ENCODE measurements at regions not wholly inside any gene's neighbourhood (a gene's known extent, or its start where the extent isn't known, plus 50 kb on each side); places are given as distances from the start of the nearest gene placed in this dataset.

GRCh38 chr11:92810423-92811064, 158.9 kb upstream of the MTNR1B start:
- Histone ChIP-seq H3K79me2 (ENCODE audit: insufficient read depth, low read depth) (no peaks in the 10 kb centered on the region), H3K4me3 (IDR thresholded peaks at IDR 0.05; ENCODE audit: insufficient read depth, low read depth, low read length) (no peak overlapping the region), H3K4me1 (ENCODE audit: low read depth, poor library complexity, severe bottlenecking) (no peaks in the 10 kb centered on the region), H2AFZ (ENCODE audit: low read depth) (no peak overlapping the region), H3K4me2 (no peak overlapping the region), H3K27me3 (ENCODE audit: insufficient read depth, low read depth) (no peaks in the 10 kb centered on the region), H3K9ac (no peak overlapping the region), H3K36me3 (ENCODE audit: insufficient read depth) (no peaks in the 10 kb centered on the region), H3K27ac (no peak overlapping the region), H4K20me1 (ENCODE audit: insufficient read depth) (no peaks in the 10 kb centered on the region)
- TF ChIP-seq CTCF (conservative IDR thresholded peaks at IDR 0.05; ENCODE audit: low read depth, low read length): no peak

- H3K27ac ChIP-seq: no peak overlapping the region
- H3K27me3 ChIP-seq (ENCODE audit: insufficient read depth, low read depth): no peaks in the 10 kb centered on the region
- no peaks in the 10 kb centered on the region for H4K20me1 ChIP-seq (ENCODE audit: insufficient read depth)
- no peaks in the 10 kb centered on the region for H3K36me3 ChIP-seq (ENCODE audit: insufficient read depth)
- TF ChIP-seq CTCF (conservative IDR thresholded peaks at IDR 0.05; ENCODE audit: low read depth, low read length): no peak
- no peak overlapping the region for H2AFZ ChIP-seq (ENCODE audit: low read depth)
- no peak overlapping the region for H3K9ac ChIP-seq
- no peak overlapping the region for H3K4me2 ChIP-seq
- no peaks in the 10 kb centered on the region for H3K79me2 ChIP-seq (ENCODE audit: insufficient read depth, low read depth)
- no peaks in the 10 kb centered on the region for H3K4me1 ChIP-seq (ENCODE audit: low read depth, poor library complexity, severe bottlenecking)
- H3K4me3 ChIP-seq (IDR thresholded peaks at IDR 0.05; ENCODE audit: insufficient read depth, low read depth, low read length): no peak overlapping the region
Observed at GRCh38 chr11:92811341-92811740, 158.1 kb upstream of the MTNR1B start.

- no peak for TF ChIP-seq CTCF (conservative IDR thresholded peaks at IDR 0.05; ENCODE audit: low read depth, low read length)
- Histone ChIP-seq H3K27me3 (ENCODE audit: insufficient read depth, low read depth) (no peaks in the 10 kb centered on the region), H3K9ac (no peak overlapping the region), H2AFZ (ENCODE audit: low read depth) (no peak overlapping the region), H3K36me3 (ENCODE audit: insufficient read depth) (no peaks in the 10 kb centered on the region), H3K4me1 (ENCODE audit: low read depth, poor library complexity, severe bottlenecking) (no peaks in the 10 kb centered on the region), H4K20me1 (ENCODE audit: insufficient read depth) (no peaks in the 10 kb centered on the region), H3K79me2 (ENCODE audit: insufficient read depth, low read depth) (no peaks in the 10 kb centered on the region), H3K4me2 (no peak overlapping the region), H3K4me3 (IDR thresholded peaks at IDR 0.05; ENCODE audit: insufficient read depth, low read depth, low read length) (no peak overlapping the region), H3K27ac (no peak overlapping the region)
Observed at GRCh38 chr11:92812841-92813240, 156.6 kb upstream of the MTNR1B start.

GRCh38 chr11:92819830-92820229, 149.6 kb upstream of the MTNR1B start:
- Histone ChIP-seq H3K4me1 (ENCODE audit: low read depth, poor library complexity, severe bottlenecking) (no peaks in the 10 kb centered on the region), H3K4me3 (IDR thresholded peaks at IDR 0.05; ENCODE audit: insufficient read depth, low read depth, low read length) (no peak overlapping the region), H4K20me1 (ENCODE audit: insufficient read depth) (no peaks in the 10 kb centered on the region), H3K4me2 (no peak overlapping the region), H3K36me3 (ENCODE audit: insufficient read depth) (no peaks in the 10 kb centered on the region), H3K79me2 (ENCODE audit: insufficient read depth, low read depth) (no peaks in the 10 kb centered on the region), H3K27ac (no peak overlapping the region), H3K9ac (no peak overlapping the region), H3K27me3 (ENCODE audit: insufficient read depth, low read depth) (no peaks in the 10 kb centered on the region), H2AFZ (ENCODE audit: low read depth) (no peak overlapping the region)
- TF ChIP-seq CTCF (conservative IDR thresholded peaks at IDR 0.05; ENCODE audit: low read depth, low read length): no peak
